ENCODE measurements at regions not wholly inside any gene's neighbourhood (a gene's known extent, or its start where the extent isn't known, plus 50 kb on each side); places are given as distances from the start of the nearest gene placed in this dataset.

- TF ChIP-seq CTCF (IDR thresholded peaks at IDR 0.05) (no peak), POLR2A (IDR thresholded peaks at IDR 0.05) (no peak), EP300 (IDR thresholded peaks at IDR 0.05) (no peak)
- no peaks in the 10 kb centered on the region for H3K27me3 ChIP-seq
- no peak for DNase-seq (ENCODE audit: low spot score in 2 of 2)
- 47 to 55% methylated on average over 3 of the region's 3 CpGs for WGBS, 2 donors
- no peaks in the 10 kb centered on the region for H3K9me3 ChIP-seq
- peaks cover 0 to 8% (median under 1%) of the 10 kb centered on the region in 4 donors for H3K4me1 ChIP-seq
- no peak overlapping the region for H3K4me3 ChIP-seq
- no peak overlapping the region for H3K27ac ChIP-seq
- peaks cover 0 to 29% (median 0%) of the 10 kb centered on the region in 3 donors for H3K36me3 ChIP-seq
Observed at GRCh38 chr10:94173594-94173993, 179.9 kb downstream of the PLCE1 start.

- H3K27ac ChIP-seq: peak overlapping the region in 1 of 4 donors; percentile 40
Observed at GRCh38 chr10:94174838-94175237, 181.1 kb downstream of the PLCE1 start.

GRCh38 chr10:94178475-94179253, 184.1 kb downstream of the NOC3L start:
- Histone ChIP-seq H3K27ac (peak overlapping the region in 1 of 4 donors; percentile 40), H3K36me3 (peaks cover 0 to 3% (median 0%) of the 10 kb centered on the region in 3 donors), H3K9me3 (no peaks in the 10 kb centered on the region), H3K4me1 (peaks cover 0 to 8% (median 2%) of the 10 kb centered on the region in 4 donors), H3K4me3 (no peak overlapping the region), H3K27me3 (no peaks in the 10 kb centered on the region)
- WGBS, 2 donors: 47 to 55% methylated on average over 5 of the region's 5 CpGs
- TF ChIP-seq CTCF (IDR thresholded peaks at IDR 0.05): no peak
- no peak for TF ChIP-seq EP300 (IDR thresholded peaks at IDR 0.05)
- no peak for TF ChIP-seq POLR2A (IDR thresholded peaks at IDR 0.05)
- no peak for DNase-seq (ENCODE audit: low spot score in 2 of 2)

More at GRCh38 chr10:94174838-94175237, 181.1 kb downstream of the PLCE1 start:
- Histone ChIP-seq H3K36me3 (peaks cover 0 to 29% (median 0%) of the 10 kb centered on the region in 3 donors), H3K4me3 (no peak overlapping the region), H3K9me3 (no peaks in the 10 kb centered on the region), H3K4me1 (peaks cover 0 to 8% (median 2%) of the 10 kb centered on the region in 4 donors), H3K27me3 (no peaks in the 10 kb centered on the region)
- DNase-seq (ENCODE audit: low spot score in 2 of 2): no peak
- TF ChIP-seq CTCF (IDR thresholded peaks at IDR 0.05) (no peak), POLR2A (IDR thresholded peaks at IDR 0.05) (no peak), EP300 (IDR thresholded peaks at IDR 0.05) (no peak)

DNA sequence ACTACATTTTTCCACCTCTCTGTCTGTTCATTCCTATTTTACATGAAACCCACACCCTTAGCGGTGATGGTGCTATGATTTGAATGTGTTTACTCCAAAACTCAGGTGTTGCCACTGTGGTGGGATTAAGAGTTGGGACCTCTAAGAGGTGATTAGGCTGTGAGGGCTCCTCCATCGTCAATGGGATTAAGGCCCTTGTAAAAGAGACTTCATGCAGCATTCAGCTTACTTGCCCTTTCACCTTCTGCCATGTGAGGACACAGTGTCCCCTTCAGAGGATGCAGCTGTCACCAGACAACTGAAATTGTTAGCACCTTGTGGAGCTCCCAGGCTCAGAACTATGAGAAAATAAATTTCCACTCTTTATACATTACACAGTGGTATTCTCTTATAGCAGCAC, 182.2 kb downstream of the NOC3L start:
- WGBS, 2 donors: 65 to 68% methylated on average over 2 of the region's 2 CpGs

More for the DNA sequence above, 182.2 kb downstream of the NOC3L start:
- no peaks in the 10 kb centered on the region for H3K9me3 ChIP-seq
- no peaks in the 10 kb centered on the region for H3K27me3 ChIP-seq
- no peak overlapping the region for H3K27ac ChIP-seq
- no peak overlapping the region for H3K4me3 ChIP-seq
- H3K36me3 ChIP-seq: peaks cover 0 to 3% (median 0%) of the 10 kb centered on the region in 3 donors
- TF ChIP-seq POLR2A (IDR thresholded peaks at IDR 0.05) (no peak), EP300 (IDR thresholded peaks at IDR 0.05) (no peak), CTCF (IDR thresholded peaks at IDR 0.05) (no peak)
- no peak for DNase-seq (ENCODE audit: low spot score in 2 of 2)
- H3K4me1 ChIP-seq: peaks cover 0 to 8% (median 2%) of the 10 kb centered on the region in 4 donors
